ENCODE measurements at regions not wholly inside any gene's neighbourhood (a gene's known extent, or its start where the extent isn't known, plus 50 kb on each side); places are given as distances from the start of the nearest gene placed in this dataset.

- Histone ChIP-seq H2AFZ (ENCODE audit: low read depth) (no peak overlapping the region), H3K4me1 (ENCODE audit: low read depth, poor library complexity, severe bottlenecking) (no peaks in the 10 kb centered on the region)
Measured at GRCh38 chr17:34852614-34853013, 108.6 kb downstream of the CCT6B start.

GRCh38 chr17:34851961-34852540, 109.2 kb downstream of the CCT6B start:
- no peak for TF ChIP-seq CTCF (conservative IDR thresholded peaks at IDR 0.05; ENCODE audit: low read depth, low read length)
- H3K27me3 ChIP-seq (ENCODE audit: insufficient read depth, low read depth) = no peaks in the 10 kb centered on the region
- no peak overlapping the region for H3K4me2 ChIP-seq
- H3K9ac ChIP-seq = no peak overlapping the region
- no peaks in the 10 kb centered on the region for H3K36me3 ChIP-seq (ENCODE audit: insufficient read depth)
- H3K4me3 ChIP-seq (IDR thresholded peaks at IDR 0.05; ENCODE audit: insufficient read depth, low read depth, low read length) = no peak overlapping the region
- no peak overlapping the region for H2AFZ ChIP-seq (ENCODE audit: low read depth)
- no peaks in the 10 kb centered on the region for H4K20me1 ChIP-seq (ENCODE audit: insufficient read depth)
- H3K4me1 ChIP-seq (ENCODE audit: low read depth, poor library complexity, severe bottlenecking) = no peaks in the 10 kb centered on the region
- no peaks in the 10 kb centered on the region for H3K79me2 ChIP-seq (ENCODE audit: insufficient read depth, low read depth)
- no peak overlapping the region for H3K27ac ChIP-seq

More at GRCh38 chr17:34852614-34853013, 108.6 kb downstream of the CCT6B start:
- Histone ChIP-seq H3K4me2 (no peak overlapping the region), H3K36me3 (ENCODE audit: insufficient read depth) (no peaks in the 10 kb centered on the region), H3K4me3 (IDR thresholded peaks at IDR 0.05; ENCODE audit: insufficient read depth, low read depth, low read length) (no peak overlapping the region), H3K9ac (no peak overlapping the region), H3K79me2 (ENCODE audit: insufficient read depth, low read depth) (no peaks in the 10 kb centered on the region), H4K20me1 (ENCODE audit: insufficient read depth) (no peaks in the 10 kb centered on the region), H3K27ac (no peak overlapping the region), H3K27me3 (ENCODE audit: insufficient read depth, low read depth) (no peaks in the 10 kb centered on the region)
- peak; percentile 36; the same call in 1 of the 2 replicates for TF ChIP-seq CTCF (conservative IDR thresholded peaks at IDR 0.05; ENCODE audit: low read depth, low read length)

- no peaks in the 10 kb centered on the region for H3K36me3 ChIP-seq (ENCODE audit: insufficient read depth)
- no peak overlapping the region for H3K9ac ChIP-seq
- no peak for TF ChIP-seq CTCF (conservative IDR thresholded peaks at IDR 0.05; ENCODE audit: low read depth, low read length)
- H3K4me3 ChIP-seq (IDR thresholded peaks at IDR 0.05; ENCODE audit: insufficient read depth, low read depth, low read length) = no peak overlapping the region
- H3K27me3 ChIP-seq (ENCODE audit: insufficient read depth, low read depth) = no peaks in the 10 kb centered on the region
- no peak overlapping the region for H2AFZ ChIP-seq (ENCODE audit: low read depth)
- H3K4me1 ChIP-seq (ENCODE audit: low read depth, poor library complexity, severe bottlenecking) = no peaks in the 10 kb centered on the region
- no peaks in the 10 kb centered on the region for H4K20me1 ChIP-seq (ENCODE audit: insufficient read depth)
- H3K79me2 ChIP-seq (ENCODE audit: insufficient read depth, low read depth) = no peaks in the 10 kb centered on the region
- H3K27ac ChIP-seq = no peak overlapping the region
- H3K4me2 ChIP-seq = no peak overlapping the region
Measured at GRCh38 chr17:34850964-34851363, 110.3 kb downstream of the CCT6B start.

GRCh38 chr17:34850023-34850422, 111.2 kb downstream of the CCT6B start:
- no peak overlapping the region for H3K4me3 ChIP-seq (IDR thresholded peaks at IDR 0.05; ENCODE audit: insufficient read depth, low read depth, low read length)
- H4K20me1 ChIP-seq (ENCODE audit: insufficient read depth) = no peaks in the 10 kb centered on the region
- H3K36me3 ChIP-seq (ENCODE audit: insufficient read depth) = no peaks in the 10 kb centered on the region
- no peak overlapping the region for H3K9ac ChIP-seq
- TF ChIP-seq CTCF (conservative IDR thresholded peaks at IDR 0.05; ENCODE audit: low read depth, low read length) = no peak
- no peaks in the 10 kb centered on the region for H3K79me2 ChIP-seq (ENCODE audit: insufficient read depth, low read depth)
- H2AFZ ChIP-seq (ENCODE audit: low read depth) = no peak overlapping the region
- no peaks in the 10 kb centered on the region for H3K4me1 ChIP-seq (ENCODE audit: low read depth, poor library complexity, severe bottlenecking)
- no peak overlapping the region for H3K4me2 ChIP-seq
- no peaks in the 10 kb centered on the region for H3K27me3 ChIP-seq (ENCODE audit: insufficient read depth, low read depth)
- H3K27ac ChIP-seq = no peak overlapping the region

All from KMS-11 (cell line).